Spinal cord (tissue), 9 donors: ENCODE measurements at regions not wholly inside any gene's neighbourhood (a gene's known extent, or its start where the extent isn't known, plus 50 kb on each side); places are given as distances from the start of the nearest gene placed in this dataset.

Experiments
- DNase-seq, 6 donors: peaks; one replicate each; pipeline versions ENCODE4 v3.0.0 to v3.0.0-alpha.2; 2013 to 2015; ENCODE audit warnings: low spot score in 6 of 6, low read depth in 4 of 6
- H3K27ac ChIP-seq: one replicate; pipeline ENCODE4 v1.5.1; 2013; ENCODE audit warnings: low read depth, low read length, control low read depth
- H3K27me3 ChIP-seq: one replicate; pipeline ENCODE4 v1.6.1; 2013; ENCODE audit warnings: low read length; ENCODE audit not compliant: control insufficient read depth, insufficient read depth
- H3K36me3 ChIP-seq: one replicate; pipeline ENCODE4 v1.6.1; 2013; ENCODE audit warnings: low read length; ENCODE audit not compliant: control insufficient read depth, insufficient read depth
- H3K4me1 ChIP-seq: one replicate; pipeline ENCODE4 v1.6.1; 2013; ENCODE audit warnings: low read length; ENCODE audit not compliant: control insufficient read depth, insufficient read depth
- H3K4me3 ChIP-seq: one replicate; pipeline ENCODE4 v1.5.1; 2013; ENCODE audit warnings: low read depth, low read length, control low read depth
- H3K9me3 ChIP-seq: one replicate; pipeline ENCODE4 v1.6.1; 2013; ENCODE audit warnings: low read length; ENCODE audit not compliant: control insufficient read depth, insufficient read depth
- WGBS: methylation state at CpG from one replicate; pipeline ENCODE4 v1.1.5; 2013; ENCODE audit warnings: missing lambda C conversion rate; ENCODE audit not compliant: insufficient coverage; 5-methylcytosine and 5-hydroxymethylcytosine counted together
- donor health status: healthy.

- H3K4me3 ChIP-seq: no peak overlapping the region
- no peaks in the 10 kb centered on the region for H3K4me1 ChIP-seq
- no CpG with 5 or more reads among the region's 5 CpGs for whole genome bisulfite sequencing
- no peak overlapping the region for H3K27ac ChIP-seq
- DNase-seq: no peak
- H3K9me3 ChIP-seq: no peaks in the 10 kb centered on the region
- H3K27me3 ChIP-seq: no peaks in the 10 kb centered on the region
- no peaks in the 10 kb centered on the region for H3K36me3 ChIP-seq
Measured at GRCh38 chr11:95502522-95502921, 271.5 kb upstream of the SESN3 start.

GRCh38 chr11:95501761-95502266 is 270.8 kb upstream of the SESN3 start:
- WGBS: 17% methylated on average over 1 of the region's 2 CpGs
- Histone ChIP-seq H3K4me3 (no peak overlapping the region), H3K27me3 (no peaks in the 10 kb centered on the region), H3K36me3 (no peaks in the 10 kb centered on the region), H3K9me3 (no peaks in the 10 kb centered on the region), H3K4me1 (no peaks in the 10 kb centered on the region), H3K27ac (no peak overlapping the region)
- DNase-seq: no peak

GRCh38 chr11:95500466-95500865 is 269.5 kb upstream of the SESN3 start:
- no peaks in the 10 kb centered on the region for H3K4me1 ChIP-seq
- no peaks in the 10 kb centered on the region for H3K36me3 ChIP-seq
- WGBS: 100% methylated on average over 1 of the region's 1 CpG

GRCh38 chr11:95499516-95500135 is 268.6 kb upstream of the SESN3 start:
- DNase-seq: no peak
- H3K9me3 ChIP-seq: no peaks in the 10 kb centered on the region
- H3K27ac ChIP-seq: no peak overlapping the region
- no peaks in the 10 kb centered on the region for H3K36me3 ChIP-seq
- H3K4me3 ChIP-seq: no peak overlapping the region
- no peaks in the 10 kb centered on the region for H3K27me3 ChIP-seq
- H3K4me1 ChIP-seq: no peaks in the 10 kb centered on the region

More at GRCh38 chr11:95500466-95500865, 269.5 kb upstream of the SESN3 start:
- H3K27ac ChIP-seq: no peak overlapping the region
- no peak overlapping the region for H3K4me3 ChIP-seq
- H3K9me3 ChIP-seq: no peaks in the 10 kb centered on the region
- H3K27me3 ChIP-seq: no peaks in the 10 kb centered on the region
- no peak for DNase-seq

GRCh38 chr11:95498722-95499425 is 267.9 kb upstream of the SESN3 start:
- no peak for DNase-seq

GRCh38 chr11:95496901-95497300 is 265.9 kb upstream of the SESN3 start:
- no peaks in the 10 kb centered on the region for H3K9me3 ChIP-seq
- H3K27ac ChIP-seq: no peak overlapping the region
- H3K36me3 ChIP-seq: no peaks in the 10 kb centered on the region
- H3K4me3 ChIP-seq: no peak overlapping the region
- no peaks in the 10 kb centered on the region for H3K4me1 ChIP-seq
- WGBS: 100% methylated on average over 1 of the region's 1 CpG
- no peak for DNase-seq
- H3K27me3 ChIP-seq: no peaks in the 10 kb centered on the region

More at GRCh38 chr11:95498722-95499425, 267.9 kb upstream of the SESN3 start:
- Histone ChIP-seq H3K4me1 (no peaks in the 10 kb centered on the region), H3K36me3 (no peaks in the 10 kb centered on the region), H3K27me3 (no peaks in the 10 kb centered on the region), H3K9me3 (no peaks in the 10 kb centered on the region), H3K27ac (no peak overlapping the region), H3K4me3 (no peak overlapping the region)
- WGBS: 61% methylated on average over 2 of the region's 2 CpGs

- WGBS: 90% methylated on average over 2 of the region's 4 CpGs
- no peak for DNase-seq
- Histone ChIP-seq H3K4me1 (no peaks in the 10 kb centered on the region), H3K9me3 (peaks cover 2% of the 10 kb centered on the region), H3K27me3 (no peaks in the 10 kb centered on the region), H3K27ac (no peak overlapping the region), H3K4me3 (no peak overlapping the region), H3K36me3 (no peaks in the 10 kb centered on the region)
Measured at GRCh38 chr11:95495706-95496105, 264.7 kb upstream of the SESN3 start.

- no peak for DNase-seq
- Histone ChIP-seq H3K9me3 (peaks cover 2% of the 10 kb centered on the region), H3K4me1 (no peaks in the 10 kb centered on the region), H3K27me3 (no peaks in the 10 kb centered on the region), H3K27ac (no peak overlapping the region), H3K4me3 (no peak overlapping the region), H3K36me3 (no peaks in the 10 kb centered on the region)
- WGBS: no CpG with 5 or more reads among the region's 1 CpG
Measured at GRCh38 chr11:95494856-95495255, 263.9 kb upstream of the SESN3 start.

- Histone ChIP-seq H3K27ac (no peak overlapping the region), H3K36me3 (no peaks in the 10 kb centered on the region), H3K27me3 (no peaks in the 10 kb centered on the region), H3K9me3 (peaks cover 2% of the 10 kb centered on the region), H3K4me3 (no peak overlapping the region), H3K4me1 (no peaks in the 10 kb centered on the region)
- WGBS: 93% methylated on average over 2 of the region's 4 CpGs
- no peak for DNase-seq
Measured at GRCh38 chr11:95494167-95494566, 263.2 kb upstream of the SESN3 start.

- no peak for DNase-seq
- no peaks in the 10 kb centered on the region for H3K27me3 ChIP-seq
- WGBS: no CpG with 5 or more reads among the region's 1 CpG
Measured at GRCh38 chr11:95490625-95491024, 259.6 kb upstream of the SESN3 start.

More at GRCh38 chr11:95490625-95491024, 259.6 kb upstream of the SESN3 start:
- Histone ChIP-seq H3K36me3 (no peaks in the 10 kb centered on the region), H3K9me3 (peaks cover 2% of the 10 kb centered on the region), H3K4me1 (no peaks in the 10 kb centered on the region), H3K4me3 (no peak overlapping the region), H3K27ac (no peak overlapping the region)
